ENCODE measurements at regions not wholly inside any gene's neighbourhood (a gene's known extent, or its start where the extent isn't known, plus 50 kb on each side); places are given as distances from the start of the nearest gene placed in this dataset.

GRCh38 chr6:108796875-108797274 is 51.3 kb upstream of the ARMC2 start:
- TF ChIP-seq CTCF (IDR thresholded peaks at IDR 0.05; ENCODE audit: low read length) (no peak), EZH2 (IDR thresholded peaks at IDR 0.05; ENCODE audit: borderline replicate concordance, low read length) (no peak)

All from OCI-LY1 (cell line).